Muscle of back (tissue), 3 donors: ENCODE measurements at regions not wholly inside any gene's neighbourhood (a gene's known extent, or its start where the extent isn't known, plus 50 kb on each side); places are given as distances from the start of the nearest gene placed in this dataset.
"Not testable (repeated sequence)": the region's sequence is repeated elsewhere in the genome, so short reads cannot be mapped to it uniquely, and the experiment has no call there.

Experiments
- DNase-seq, 3 donors: peaks; one replicate each; pipeline versions ENCODE4 v3.0.0 to v3.0.0-alpha.2; 2013

DNA sequence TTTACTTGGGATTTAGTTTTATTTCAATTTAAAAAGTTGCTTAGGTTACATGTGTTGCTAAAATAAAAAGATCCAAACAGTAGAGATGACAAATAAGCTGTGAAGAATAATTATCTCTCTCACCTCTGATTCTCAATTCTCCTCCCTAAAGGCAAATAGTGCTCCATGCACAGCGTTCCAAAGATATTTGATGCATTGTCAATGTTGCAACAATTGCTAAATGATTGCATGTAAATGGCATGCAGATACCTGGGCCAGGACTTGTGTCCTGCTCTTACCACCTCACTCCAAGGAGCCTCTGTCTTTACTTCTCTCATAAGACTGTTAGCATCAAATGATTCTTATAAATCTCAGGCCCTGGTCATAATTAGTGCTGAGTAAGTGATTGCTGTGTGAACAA is 217.7 kb downstream of the SEC23IP start:
- DNase-seq, result no peak

DNA sequence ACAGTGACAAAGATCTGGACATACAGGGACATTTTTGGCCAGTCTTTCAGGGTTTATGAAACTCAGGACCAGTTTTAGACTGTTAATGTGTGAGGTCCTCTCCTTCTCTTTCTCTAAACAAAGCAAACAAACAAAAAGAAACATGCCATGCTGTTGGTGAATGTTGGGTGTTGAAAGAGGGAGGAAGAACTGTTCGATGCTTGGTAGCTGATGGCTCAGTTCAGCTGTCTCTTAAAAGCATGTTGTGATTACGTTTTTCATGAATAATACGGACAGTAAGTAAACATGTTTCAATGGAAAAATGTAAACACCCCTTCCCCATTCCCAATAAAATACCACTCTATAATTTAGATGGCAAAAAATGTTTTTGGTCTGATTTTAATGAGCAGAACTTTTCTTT is 219.1 kb downstream of the SEC23IP start:
- DNase-seq, result no peak

DNA sequence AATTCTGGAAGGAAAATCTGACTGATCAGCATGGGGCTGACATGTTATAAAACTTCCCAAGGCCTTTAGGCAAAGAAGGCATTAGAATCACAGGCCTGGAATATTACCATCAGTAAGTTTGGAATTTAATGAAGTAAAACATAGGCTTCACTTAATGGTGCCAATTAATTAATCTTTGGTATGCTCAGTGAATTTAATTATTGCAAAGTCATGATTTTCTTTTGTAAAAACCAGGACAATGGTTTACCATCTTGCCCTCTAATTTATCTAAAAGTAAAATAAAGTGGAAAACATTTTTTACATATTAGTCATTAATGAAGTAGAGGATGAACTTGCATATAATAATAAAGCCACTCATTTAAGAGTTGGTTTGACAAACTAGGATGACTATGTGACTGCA is 220.3 kb downstream of the SEC23IP start:
- DNase-seq, result no peak

DNA sequence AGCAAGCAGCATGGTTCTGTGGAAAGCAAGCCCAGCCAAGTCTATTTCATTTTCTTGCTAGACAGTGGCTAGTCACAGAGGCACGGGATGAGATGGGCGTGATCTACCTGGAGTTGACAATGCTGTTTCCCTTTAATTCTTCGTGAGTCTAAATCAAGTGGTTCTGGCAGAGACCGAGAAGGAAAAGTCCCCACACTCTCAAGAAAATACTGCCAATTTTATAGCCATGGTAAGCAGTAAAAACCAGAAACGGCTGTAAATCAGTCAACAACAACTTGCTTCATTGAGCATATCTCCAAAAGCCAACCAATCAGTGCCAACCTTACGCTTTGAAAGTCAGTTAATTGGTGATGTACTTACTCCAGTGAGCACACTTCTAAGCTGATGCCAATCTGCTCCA is 223.4 kb downstream of the SEC23IP start:
- no peak for DNase-seq

DNA sequence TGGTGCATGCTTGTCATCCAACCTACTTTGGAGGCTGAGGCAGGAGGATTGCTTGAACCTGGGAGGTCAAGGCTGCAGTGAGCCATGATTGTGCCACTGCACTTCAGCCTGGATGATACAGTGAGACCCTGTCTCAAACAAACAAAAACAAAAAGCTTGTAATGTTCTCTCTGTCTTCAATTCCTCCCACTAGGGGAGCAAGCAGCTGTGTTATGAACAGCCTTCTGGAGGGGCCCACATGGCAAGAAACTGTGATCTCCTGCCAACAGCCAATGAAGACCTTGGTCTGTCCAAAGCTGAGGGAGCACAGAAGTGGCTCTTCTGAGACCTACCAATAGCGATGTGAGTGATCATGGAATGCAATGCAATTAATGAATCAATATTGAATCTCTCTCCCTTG is 229.2 kb downstream of the SEC23IP start:
- no peak for DNase-seq

DNA sequence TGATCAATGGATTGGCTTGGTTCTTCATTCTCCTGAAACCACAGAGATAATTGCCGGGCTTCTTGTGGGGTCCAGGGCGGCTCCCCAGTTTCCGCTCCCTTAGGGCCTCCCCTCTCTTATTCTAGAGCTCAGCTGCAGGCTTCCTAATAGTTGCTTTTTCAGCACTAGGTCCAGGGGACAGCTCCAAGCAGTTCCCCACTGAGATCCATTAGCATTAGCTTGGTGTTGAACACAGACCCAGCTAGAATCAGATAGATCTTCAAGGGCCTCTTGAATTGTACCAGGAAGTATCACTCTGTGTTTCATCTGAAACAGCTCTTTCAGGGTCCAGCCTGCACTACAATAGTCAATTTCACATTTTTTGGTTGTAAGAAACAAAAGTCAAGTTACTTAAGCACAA is 238.7 kb downstream of the SEC23IP start:
- peak; percentile 13 to 69 (median 49) for DNase-seq

DNA sequence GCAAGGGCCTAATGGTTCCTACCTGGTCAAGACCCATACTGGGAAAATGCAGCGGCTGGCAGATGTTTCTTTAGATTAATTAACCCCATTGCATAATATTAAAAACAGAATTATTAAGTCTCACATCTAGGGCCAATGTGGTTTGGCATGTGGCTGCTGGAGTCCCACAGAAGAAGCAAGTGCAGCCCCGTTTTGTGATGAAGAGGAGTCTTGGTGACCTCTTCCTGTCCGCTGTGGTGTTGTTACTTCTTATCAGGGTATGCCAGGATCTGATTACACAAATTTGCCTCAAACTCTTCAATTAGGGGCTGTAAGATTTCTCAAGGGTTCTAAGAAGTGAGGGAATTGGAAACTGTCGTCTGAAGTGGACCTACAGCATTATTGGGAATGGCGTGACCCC is 240.3 kb downstream of the SEC23IP start:
- no peak for DNase-seq

DNA sequence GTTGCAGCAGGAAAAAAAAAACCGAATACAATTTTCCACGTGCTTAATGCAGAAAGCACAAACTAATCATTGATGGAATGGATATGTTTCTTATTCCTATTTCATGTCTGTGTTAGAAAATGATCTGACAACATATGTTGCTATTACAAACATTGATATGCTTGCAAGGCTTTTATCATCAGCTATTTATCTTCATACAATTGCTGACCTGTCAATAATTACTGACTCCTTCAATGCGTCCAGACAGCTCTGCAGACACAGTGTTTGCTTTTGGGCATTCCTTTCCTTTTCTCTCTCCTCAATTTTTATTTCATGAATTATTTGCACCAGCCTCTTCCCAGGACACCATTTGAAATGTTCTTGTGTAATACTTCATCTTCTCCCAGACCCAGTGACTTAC is 246.2 kb downstream of the SEC23IP start:
- no peak for DNase-seq

DNA sequence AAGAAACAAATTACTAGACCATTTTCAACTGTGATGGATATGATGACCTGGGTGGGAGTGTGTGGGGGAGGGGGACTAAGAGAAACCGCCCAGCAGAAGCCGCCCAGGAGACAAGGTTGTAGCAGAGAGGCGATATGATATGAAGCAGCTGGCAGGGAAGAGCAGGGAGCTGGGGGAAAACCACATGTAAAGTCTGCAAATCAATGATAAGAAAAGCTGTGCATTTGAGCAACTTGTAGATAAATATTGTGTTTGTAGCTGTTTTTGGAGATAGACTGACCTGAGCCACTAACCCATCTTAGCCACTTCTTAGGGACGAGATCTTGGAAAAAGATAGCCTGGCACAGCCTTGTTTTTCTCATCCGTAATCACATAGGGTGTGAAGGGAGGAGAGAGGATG is 252.6 kb downstream of the SEC23IP start:
- DNase-seq, result no peak

DNA sequence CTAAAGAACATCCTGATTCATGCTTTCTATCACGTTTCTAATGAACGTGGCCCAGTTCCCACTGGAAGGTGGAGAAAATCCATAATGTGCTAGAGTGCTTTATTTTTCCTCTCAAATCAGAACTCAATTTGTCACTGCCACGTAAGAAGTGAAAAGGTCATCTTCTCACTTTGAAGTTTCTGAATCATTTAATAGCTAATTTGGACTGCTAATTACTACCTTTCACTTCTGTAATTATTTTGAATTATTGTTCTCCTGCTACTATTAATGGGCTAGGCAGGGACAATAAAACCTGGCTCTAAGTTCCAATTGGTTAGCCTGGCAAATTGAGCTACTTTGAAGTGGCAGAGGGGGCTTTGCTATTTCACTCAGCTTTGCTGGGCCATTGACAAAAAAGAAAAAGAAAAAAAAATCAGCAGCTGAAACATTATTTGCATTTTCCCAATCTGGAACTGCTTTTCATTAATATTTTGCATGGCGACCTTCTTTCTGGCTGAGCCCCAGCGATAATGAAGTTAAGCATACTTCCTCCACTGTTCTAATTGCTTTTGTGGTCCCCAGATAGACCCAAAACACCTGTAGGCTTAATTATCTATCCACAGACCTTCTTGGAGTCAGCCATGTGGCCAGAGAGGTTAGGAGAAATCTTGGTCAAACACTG is 264.2 kb downstream of the SEC23IP start:
- DNase-seq, result no peak

DNA sequence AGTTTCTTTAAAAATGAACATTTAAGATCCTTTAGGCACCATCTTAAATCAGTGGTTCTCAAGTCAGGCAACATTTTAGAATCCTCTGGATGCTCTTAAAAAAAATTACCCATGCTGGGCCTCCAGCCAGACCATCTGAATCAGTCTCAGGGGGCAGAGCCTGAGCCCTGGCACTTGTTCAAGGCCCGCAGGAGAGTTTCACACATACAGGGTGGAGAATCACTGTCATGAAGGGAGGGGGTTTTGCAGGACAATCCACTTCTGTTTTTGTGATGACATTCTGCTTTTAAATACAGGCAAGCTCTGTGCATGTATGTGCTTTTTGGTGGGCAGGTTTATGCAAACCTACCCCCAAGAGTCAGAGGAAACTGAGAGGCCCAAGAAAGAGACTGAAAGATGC is 268.6 kb downstream of the SEC23IP start:
- no peak for DNase-seq

DNA sequence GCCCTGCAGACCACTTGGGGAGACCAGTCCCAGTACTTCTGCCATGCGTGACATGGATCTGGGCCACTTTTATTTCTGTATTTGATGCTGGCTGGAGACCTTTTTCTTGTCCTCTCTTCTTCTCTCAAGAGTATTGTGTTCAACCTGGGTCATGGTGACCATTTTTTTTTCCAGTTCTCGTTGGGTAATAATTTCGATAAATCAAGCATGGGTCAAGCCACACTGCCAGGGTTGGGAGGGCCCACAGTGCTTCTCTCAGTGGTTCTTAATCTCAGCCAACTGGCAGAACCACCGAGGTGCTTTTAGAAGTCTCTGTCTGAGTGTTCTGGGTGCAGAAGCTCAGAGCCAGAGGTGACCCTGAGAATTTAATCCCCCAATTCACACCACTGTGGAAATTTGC is 269.9 kb downstream of the SEC23IP start:
- no peak for DNase-seq

DNA sequence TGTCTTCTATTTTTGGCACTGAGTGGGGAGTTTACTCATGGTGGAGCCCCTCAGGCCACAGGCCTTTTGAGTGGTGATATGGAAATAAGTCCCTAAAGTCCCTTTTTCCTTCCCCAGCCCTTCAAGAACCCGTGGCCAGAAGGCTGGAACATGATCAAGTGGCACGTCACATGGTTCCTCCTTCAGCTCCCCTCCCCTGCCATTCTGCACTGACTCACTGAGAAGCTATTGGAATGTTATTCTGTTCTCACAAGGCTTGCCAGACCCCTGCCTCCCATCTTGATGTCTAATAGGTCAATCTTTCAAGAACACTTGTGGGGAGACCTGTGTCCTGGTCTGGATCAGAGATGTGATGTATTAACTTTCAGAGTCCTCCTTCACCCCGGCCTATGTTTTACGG is 279.8 kb downstream of the SEC23IP start:
- no peak for DNase-seq

DNA sequence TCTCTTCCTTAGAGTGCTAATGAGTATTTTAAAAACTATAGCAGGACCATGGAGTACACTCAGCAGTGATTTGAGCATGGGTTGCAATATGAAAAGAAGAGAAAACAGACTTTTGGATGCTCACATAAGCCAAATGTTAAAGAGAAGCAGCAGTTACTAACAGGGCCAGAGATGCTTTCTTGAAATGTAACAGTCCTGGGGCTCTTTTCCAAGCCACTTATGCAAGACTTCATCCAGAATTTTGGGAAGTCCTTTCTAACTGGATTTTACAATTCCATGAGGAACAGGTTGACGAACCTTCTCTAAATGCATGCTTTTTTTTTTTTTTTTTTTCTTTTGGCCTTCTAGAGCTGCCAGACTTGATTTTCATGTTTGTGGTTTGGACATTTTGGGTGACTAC is 282.0 kb downstream of the SEC23IP start:
- peak; percentile 19 to 58 (median 27) for DNase-seq

DNA sequence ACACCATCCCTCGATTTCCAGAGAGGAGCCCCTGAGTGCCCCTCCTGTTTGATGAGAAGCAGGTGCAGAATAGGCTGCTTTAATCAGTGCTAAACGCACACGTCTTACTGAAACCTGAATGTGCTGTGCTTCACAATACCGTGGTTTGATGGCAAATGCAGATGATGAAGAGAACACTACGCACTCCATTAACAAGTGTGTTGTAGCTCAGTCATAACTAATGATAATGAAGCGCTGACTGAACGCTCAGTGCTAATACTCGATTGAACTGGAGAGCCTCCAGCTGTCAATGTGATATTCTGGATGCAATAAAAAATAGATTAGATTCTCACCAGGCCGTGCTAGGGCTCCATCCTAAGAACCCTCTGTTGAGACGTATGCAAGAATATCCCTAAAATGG is 279.7 kb upstream of the PLPP4 start:
- no peak for DNase-seq

DNA sequence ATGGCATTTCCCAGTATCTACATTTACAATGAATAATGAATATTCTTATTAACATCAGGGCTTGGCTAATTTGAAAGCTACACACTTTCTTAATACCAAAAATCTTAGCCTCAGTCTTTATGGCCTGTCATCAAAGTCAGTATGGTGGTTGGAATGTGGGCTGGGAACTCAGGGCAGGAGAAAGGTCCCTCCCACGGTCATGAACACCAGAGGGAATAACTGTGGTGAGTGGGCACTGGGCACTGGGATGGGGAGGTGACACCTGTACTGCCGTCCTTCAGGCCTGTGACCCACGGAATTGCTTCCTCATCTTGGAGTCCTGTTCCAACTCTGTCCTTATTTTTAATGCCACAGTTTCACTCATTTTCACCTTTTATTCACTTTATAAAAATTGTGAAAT is 276.9 kb upstream of the PLPP4 start:
- DNase-seq, result no peak

DNA sequence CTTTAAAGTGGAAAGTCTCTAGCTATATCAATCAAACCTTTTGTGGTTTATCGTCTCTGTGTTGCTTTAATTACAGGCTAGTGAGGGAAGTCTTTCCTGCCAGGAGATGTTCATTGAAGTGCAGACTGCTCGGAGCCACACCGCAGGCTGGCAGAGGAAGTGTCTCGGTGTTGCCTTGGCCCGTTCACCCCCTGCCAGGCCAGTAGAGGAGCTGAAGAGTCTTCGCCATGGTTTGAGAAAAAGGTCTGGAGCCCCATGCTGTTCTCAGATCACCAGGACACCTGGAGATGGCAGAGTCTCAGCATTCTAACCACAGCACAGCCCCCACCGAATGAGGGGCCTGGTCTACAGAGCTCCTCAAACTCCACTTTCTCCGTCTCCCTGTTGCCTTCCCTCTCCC is 275.9 kb upstream of the PLPP4 start:
- DNase-seq, result no peak

DNA sequence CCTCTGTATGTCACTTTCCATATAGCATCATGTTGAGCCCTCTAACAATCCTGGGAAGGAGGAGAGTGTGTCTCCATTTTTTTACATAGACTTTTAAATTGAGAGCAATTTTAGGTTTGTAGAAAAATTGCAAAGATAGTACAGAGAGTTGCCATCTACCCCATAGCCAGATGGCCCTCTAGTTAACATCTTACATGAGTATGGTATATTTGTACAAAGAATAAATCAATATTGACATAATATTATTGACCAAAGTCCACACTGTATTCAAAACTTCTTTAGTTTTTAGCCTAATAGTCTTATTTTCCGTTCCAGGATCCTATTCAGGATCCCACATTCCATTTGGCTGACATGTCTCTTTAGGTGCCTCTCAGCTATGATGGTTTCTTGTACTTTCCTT is 274.6 kb upstream of the PLPP4 start:
- DNase-seq, result no peak

DNA sequence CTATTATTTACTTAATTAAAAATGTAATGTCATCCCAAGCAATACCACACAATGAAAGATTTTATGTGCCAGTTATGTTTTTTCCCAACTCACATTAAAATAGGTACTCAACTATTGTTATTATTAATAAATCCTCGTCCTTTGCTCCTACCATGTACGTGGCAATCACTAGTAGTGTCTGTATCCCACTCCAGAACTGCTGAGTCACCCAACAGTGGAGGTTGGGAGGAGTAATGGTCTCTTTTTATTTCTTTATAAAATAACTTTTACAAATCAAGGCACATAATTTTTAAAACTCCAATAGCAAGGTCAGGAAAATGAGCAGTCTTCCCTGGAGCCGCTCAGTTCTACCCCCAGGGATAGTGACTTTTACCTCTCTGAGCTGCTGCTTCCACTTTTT is 273.5 kb upstream of the PLPP4 start:
- no peak for DNase-seq

DNA sequence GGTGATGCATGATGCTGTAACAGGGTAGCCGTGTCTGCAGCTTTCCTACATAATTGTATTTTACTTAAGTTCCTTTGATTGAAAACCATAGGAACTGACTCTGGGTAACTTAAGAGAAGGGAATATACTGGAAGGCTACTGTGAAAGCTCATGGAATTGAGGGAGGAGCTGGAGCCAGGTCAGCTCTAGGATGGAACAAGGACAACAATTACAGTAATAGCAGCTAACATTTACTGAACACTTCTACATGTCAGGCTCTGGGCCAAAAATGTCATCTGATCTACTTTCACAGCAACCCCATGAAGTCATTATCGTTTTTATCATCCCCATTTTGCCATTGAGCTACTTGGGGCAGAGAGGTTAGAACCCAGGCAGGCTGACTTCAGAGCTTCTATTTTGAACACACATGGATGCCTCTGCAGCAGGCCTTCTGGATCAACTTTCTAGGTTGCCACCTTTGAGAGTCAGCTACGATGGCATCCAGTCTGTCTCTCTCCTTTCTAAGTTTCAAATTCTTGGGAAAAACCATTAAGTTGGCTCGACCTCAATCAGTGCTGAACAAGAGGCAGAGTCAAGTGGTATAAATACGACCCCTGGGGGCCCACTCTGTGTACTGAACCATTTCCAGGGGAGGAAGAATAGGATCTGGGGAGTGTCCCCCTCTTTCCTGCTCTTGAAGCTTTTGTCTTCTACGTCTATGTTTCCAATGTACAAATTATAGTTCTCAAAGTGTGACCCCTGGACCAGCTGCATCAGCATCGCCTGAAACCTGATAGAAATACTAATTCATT is 272.3 kb upstream of the PLPP4 start:
- no peak for DNase-seq

DNA sequence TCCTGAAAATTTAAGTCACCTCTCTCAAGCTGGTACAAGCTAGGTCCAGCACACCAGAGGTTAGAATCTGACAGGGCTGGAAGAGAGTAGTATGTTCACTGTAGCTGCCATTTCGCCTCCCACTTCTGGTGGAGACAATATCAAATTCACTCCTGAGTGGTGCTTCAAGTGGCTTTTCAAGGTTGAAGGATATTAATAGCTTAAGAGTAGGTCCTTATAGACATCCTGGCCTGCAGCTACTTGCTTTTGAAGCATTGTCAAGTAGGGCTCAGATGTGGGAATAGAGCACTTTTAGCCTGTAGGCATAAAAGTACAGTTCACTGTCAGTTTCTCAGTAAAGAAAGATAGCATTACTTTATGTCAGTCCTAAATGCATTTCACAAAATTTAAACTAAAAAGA is 270.5 kb upstream of the PLPP4 start:
- DNase-seq, result no peak

DNA sequence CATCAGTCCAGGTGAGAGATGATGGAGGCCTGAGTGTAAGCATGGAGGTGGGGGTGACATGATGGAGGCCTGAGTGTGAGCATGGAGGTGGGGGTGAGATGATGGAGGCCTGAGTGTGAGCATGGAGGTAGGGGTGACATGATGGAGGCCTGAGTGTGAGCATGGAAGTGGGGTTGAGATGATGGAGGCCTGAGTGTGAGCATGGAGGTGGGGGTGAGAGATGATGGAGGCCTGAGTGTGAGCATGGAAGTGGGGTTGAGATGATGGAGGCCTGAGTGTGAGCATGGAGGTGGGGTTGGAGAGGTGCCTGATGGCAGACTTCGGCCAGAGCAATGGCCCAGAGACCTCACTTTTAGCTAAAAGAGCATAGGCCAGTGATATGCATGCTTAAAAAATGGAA is 269.9 kb upstream of the PLPP4 start:
- DNase-seq, result not testable (repeated sequence)

DNA sequence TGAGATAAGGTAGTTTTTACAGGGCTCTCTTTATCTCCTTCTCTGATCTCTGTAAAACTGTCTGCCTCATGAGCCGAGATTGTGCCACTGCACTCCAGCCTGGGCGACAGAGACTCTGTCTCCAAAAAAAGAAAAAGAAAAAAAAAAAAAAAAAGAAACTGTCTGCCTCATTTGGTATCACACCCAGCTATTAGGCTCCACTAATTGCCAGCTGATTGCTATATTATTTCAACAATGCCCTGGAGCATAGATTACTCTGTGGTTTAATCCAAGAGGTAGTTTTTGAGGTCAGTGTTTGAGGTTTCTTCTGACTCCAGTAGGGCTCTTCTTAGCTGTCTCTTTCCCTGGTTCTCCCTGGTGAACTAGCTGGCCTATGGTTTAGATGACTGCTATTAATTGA is 268.1 kb upstream of the PLPP4 start:
- DNase-seq, result no peak
